Mucosa of descending colon (tissue), 3 donors: ENCODE measurements at regions not wholly inside any gene's neighbourhood (a gene's known extent, or its start where the extent isn't known, plus 50 kb on each side); places are given as distances from the start of the nearest gene placed in this dataset.

Experiments used
- ATAC-seq: fragments of 200-7000 bp; cut with Tn5 transposase; one replicate; pipeline ENCODE4 v1.9.1; 2020; ENCODE audit warnings: mild to moderate bottlenecking, moderate library complexity
- DNase-seq, 3 donors: peaks; one replicate each; pipeline ENCODE4 v3.0.0-alpha.2; 2020
- H3K36me3 ChIP-seq: fragments of 200-600 bp; one replicate; pipeline ENCODE4 v1.8.0; 2021; ENCODE audit warnings: low read depth, mild to moderate bottlenecking
- H3K4me1 ChIP-seq: fragments of 200-600 bp; one replicate; pipeline ENCODE4 v1.8.0; 2021; ENCODE audit warnings: low read depth, mild to moderate bottlenecking
- H3K4me3 ChIP-seq: fragments of 200-600 bp; one replicate; pipeline ENCODE4 v1.8.0; 2021; ENCODE audit warnings: mild to moderate bottlenecking
- H3K9me3 ChIP-seq: fragments of 200-600 bp; one replicate; pipeline ENCODE4 v1.8.0; 2021; ENCODE audit warnings: mild to moderate bottlenecking
- intact Hi-C, 2 donors: fragments of 100-400 bp; cut with DNase I in 1 of 2; cut with micrococcal nuclease in 1 of 2; formaldehyde crosslinking; loops; one replicate each; pipeline versions ENCODE4 v1.11.0 to v1.11.1; 2022; cut with DNase I, micrococcal nuclease
- TF ChIP-seq, protein P1 (sequence below): fragments of 200-600 bp; IDR thresholded peaks from one replicate; pipeline ENCODE4 v1.8.0; 2022; ENCODE audit warnings: antibody characterized with exemption, mild to moderate bottlenecking
- donor health status: DM: no; HTN: no; CAD: no; lungs with moderate emphysema.
- donor health status: DM: no; HTN: no; CAD: no.
- donor health status: DM: no; HTN: yes; CAD: no.

DNA sequence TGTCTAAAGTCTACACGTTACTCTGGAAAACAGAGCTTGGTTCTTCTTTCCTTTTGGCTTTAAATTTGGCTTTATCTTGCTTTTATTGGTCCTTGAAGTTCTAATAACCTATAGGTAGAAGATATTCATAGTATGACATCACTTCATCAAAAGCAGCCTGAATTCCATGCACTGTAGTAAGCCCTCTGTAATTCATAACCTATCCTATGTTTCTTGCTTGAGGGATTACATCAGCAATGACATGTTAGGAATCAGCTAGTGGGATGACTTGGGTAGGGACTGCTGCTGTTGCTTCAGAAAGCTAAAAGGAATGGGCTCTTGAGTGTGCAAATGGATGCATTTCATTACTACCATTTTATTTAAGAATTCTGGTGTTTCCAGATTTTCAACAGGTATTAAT lies 184.9 kb downstream of the PTEN start:
- Histone ChIP-seq H3K4me1 (no peaks in the 10 kb centered on the region), H3K36me3 (no peaks in the 10 kb centered on the region), H3K9me3 (no peaks in the 10 kb centered on the region), H3K4me3 (no peak overlapping the region)
- intact Hi-C loops = no loop called here
- no peak for DNase-seq
- TF ChIP-seq, protein P1, sequence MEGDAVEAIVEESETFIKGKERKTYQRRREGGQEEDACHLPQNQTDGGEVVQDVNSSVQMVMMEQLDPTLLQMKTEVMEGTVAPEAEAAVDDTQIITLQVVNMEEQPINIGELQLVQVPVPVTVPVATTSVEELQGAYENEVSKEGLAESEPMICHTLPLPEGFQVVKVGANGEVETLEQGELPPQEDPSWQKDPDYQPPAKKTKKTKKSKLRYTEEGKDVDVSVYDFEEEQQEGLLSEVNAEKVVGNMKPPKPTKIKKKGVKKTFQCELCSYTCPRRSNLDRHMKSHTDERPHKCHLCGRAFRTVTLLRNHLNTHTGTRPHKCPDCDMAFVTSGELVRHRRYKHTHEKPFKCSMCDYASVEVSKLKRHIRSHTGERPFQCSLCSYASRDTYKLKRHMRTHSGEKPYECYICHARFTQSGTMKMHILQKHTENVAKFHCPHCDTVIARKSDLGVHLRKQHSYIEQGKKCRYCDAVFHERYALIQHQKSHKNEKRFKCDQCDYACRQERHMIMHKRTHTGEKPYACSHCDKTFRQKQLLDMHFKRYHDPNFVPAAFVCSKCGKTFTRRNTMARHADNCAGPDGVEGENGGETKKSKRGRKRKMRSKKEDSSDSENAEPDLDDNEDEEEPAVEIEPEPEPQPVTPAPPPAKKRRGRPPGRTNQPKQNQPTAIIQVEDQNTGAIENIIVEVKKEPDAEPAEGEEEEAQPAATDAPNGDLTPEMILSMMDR = no peak
- no peak for ATAC-seq

DNA sequence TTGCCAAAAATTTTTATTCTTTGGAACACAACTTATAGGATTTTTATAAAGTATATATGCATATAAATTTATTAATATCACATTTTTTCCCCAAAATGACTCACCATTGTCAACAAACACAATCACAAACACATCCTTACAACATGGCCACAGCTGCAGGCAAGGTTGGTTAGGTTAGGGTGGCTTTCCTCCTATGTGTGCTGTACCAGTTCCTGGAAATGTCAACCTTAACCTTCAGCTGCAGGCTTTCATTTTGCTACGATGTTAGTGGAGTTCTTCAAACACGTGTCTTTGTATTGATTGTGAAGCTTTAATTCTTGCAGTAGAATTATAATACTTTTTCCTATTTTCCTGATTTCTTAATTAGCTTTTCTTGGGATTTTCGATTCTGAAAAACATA lies 185.8 kb downstream of the PTEN start:
- Histone ChIP-seq H3K4me3 (no peak overlapping the region), H3K9me3 (no peaks in the 10 kb centered on the region), H3K4me1 (no peaks in the 10 kb centered on the region), H3K36me3 (no peaks in the 10 kb centered on the region)
- TF ChIP-seq, protein P1 = no peak
- intact Hi-C loops = no loop called here
- DNase-seq (no peak), ATAC-seq (no peak)

DNA sequence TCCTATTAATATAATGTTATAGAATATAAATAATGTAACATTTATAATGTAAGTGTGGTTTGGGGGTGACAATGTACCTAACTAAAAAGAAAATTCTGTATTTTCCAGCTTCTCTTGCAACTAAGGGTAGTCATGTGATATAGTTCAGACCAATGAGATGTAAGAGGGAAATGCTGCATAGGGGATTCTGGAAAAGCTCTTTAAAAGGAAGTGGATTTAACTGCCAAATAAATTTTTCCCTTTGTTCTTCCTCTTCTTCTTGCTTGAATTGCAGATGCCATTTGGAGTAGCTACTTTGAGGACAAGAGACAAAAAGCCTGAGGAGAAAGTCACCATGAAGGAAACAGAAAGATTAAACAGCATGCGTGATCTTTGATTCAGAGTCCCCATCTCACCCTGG lies 194.3 kb downstream of the PTEN start:
- ATAC-seq = no peak

DNA sequence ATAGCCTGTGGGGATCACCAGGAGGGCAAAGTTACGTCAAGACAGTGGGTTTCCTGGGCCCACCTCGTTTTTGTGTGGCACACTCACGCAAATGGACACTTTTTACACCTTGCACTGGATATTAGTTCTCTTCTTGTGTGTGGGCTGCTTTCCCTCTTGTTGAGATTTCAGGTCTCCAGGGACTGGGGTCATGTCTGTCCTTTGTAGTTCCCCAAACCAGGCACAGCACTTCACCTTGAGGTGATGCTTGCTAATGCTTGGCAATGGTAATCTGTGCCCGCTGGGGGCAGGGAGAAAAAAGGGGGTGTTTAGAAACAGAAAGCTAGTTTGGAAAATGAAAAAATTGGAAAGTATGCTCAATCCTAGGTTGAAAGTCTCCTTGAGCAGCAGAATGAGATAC lies 195.3 kb downstream of the PTEN start:
- H3K36me3 ChIP-seq = no peaks in the 10 kb centered on the region
- TF ChIP-seq, protein P1 = no peak
- intact Hi-C loops = no loop called here
- ATAC-seq = no peak
- no peak for DNase-seq
- H3K4me1 ChIP-seq = peaks cover 7% of the 10 kb centered on the region
- no peak overlapping the region for H3K4me3 ChIP-seq
- no peaks in the 10 kb centered on the region for H3K9me3 ChIP-seq

More for the DNA sequence above, 194.3 kb downstream of the PTEN start:
- TF ChIP-seq, protein P1 = no peak
- no peak for DNase-seq
- peaks cover 2% of the 10 kb centered on the region for H3K4me1 ChIP-seq
- no peak overlapping the region for H3K4me3 ChIP-seq
- intact Hi-C loops = no loop called here
- H3K36me3 ChIP-seq = no peaks in the 10 kb centered on the region
- no peaks in the 10 kb centered on the region for H3K9me3 ChIP-seq

DNA sequence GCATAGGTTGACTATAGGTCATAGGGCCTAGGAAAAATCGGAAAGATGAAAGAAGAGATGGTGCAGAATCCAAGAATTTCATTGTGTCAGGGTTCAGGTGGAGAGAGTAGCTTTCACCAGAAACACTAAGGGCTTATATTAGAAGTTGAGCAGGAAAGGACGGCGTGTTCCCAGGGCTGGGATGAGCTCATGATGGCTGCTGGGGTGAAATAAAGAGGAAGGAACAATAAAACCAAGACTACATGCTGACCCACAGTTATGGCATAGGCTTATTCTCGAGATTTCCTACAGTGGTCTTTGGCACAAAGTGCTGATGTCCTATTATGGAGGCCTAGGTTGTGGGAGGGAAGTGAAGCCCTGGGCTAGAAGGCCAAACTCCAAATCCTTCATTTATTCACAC lies 195.8 kb downstream of the PTEN start:
- intact Hi-C loops = no loop called here
- Histone ChIP-seq H3K4me3 (no peak overlapping the region), H3K36me3 (no peaks in the 10 kb centered on the region), H3K4me1 (peaks cover 7% of the 10 kb centered on the region), H3K9me3 (no peaks in the 10 kb centered on the region)
- DNase-seq (no peak), ATAC-seq (no peak)
- TF ChIP-seq, protein P1 = no peak

DNA sequence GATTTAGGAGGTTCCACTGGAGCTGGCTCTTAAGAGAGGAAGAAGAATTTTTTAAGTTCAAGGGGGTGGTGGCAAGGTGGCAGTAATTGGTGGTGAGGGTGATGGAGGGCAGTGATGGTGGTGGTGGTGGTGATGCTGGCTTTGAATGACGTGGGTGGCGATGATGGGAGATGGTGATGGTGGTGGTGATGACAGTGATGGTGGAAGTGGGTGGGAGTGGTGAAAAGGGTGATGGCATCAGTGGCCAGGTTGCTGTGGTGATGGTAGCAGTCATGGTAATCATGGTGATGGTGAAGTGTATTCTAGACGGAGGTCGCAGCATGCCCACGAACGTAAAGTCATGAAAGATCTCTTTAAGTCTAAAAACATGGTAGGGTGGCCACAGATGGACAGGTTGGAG lies 197.3 kb downstream of the PTEN start:
- intact Hi-C loops = no loop called here
- TF ChIP-seq, protein P1 = no peak
- DNase-seq = no peak
- Histone ChIP-seq H3K36me3 (no peaks in the 10 kb centered on the region), H3K4me1 (peaks cover 7% of the 10 kb centered on the region), H3K4me3 (no peak overlapping the region), H3K9me3 (no peaks in the 10 kb centered on the region)
- no peak for ATAC-seq
